HepG2 (cell line): ENCODE measurements at regions not wholly inside any gene's neighbourhood (a gene's known extent, or its start where the extent isn't known, plus 50 kb on each side); places are given as distances from the start of the nearest gene placed in this dataset.

Source experiments
- BORCS8-MEF2B ChIP-seq: sonication (generic); formaldehyde crosslinking; IDR thresholded peaks from 2 replicates; pipeline ENCODE4 v1.8.0; 2022; ENCODE audit warnings: mild to moderate bottlenecking, missing genetic modification reagents
- JARID2 ChIP-seq: sonication (generic); formaldehyde crosslinking; IDR thresholded peaks from 2 replicates; pipeline ENCODE4 v1.8.1; 2023; ENCODE audit warnings: missing genetic modification reagents, inconsistent platforms; ENCODE audit not compliant: insufficient replicate concordance
- PCBP2 ChIP-seq: fragments of 200-400 bp; formaldehyde crosslinking; optimal IDR thresholded peaks from 2 replicates; pipeline ENCODE3; 2018; ENCODE audit warnings: low read length, low read depth; ENCODE audit not compliant: poor library complexity, severe bottlenecking
- TF ChIP-seq, protein P1 (sequence below), 2 experiments: fragments of 450-650 bp in 1 of 2; sonication (generic) in 1 of 2; formaldehyde crosslinking in 1 of 2; IDR thresholded peaks; 2 replicates each; pipeline versions ENCODE4 v1.6.1 to v1.8.0; 2016 to 2022; ENCODE audit warnings: antibody characterized with exemption in 1 of 2, mild to moderate bottlenecking in 1 of 2, missing genetic modification reagents in 1 of 2
- TF ChIP-seq, protein P2 (sequence below): sonication (generic); formaldehyde crosslinking; IDR thresholded peaks from 2 replicates; pipeline ENCODE4 v1.4.0; 2020; ENCODE audit warnings: mild to moderate bottlenecking, missing genetic modification reagents, borderline replicate concordance
- TF ChIP-seq, protein P3 (sequence below): sonication (generic); formaldehyde crosslinking; conservative IDR thresholded peaks from 2 replicates; pipeline ENCODE4 v1.8.1; 2023; ENCODE audit warnings: missing genetic modification reagents

DNA sequence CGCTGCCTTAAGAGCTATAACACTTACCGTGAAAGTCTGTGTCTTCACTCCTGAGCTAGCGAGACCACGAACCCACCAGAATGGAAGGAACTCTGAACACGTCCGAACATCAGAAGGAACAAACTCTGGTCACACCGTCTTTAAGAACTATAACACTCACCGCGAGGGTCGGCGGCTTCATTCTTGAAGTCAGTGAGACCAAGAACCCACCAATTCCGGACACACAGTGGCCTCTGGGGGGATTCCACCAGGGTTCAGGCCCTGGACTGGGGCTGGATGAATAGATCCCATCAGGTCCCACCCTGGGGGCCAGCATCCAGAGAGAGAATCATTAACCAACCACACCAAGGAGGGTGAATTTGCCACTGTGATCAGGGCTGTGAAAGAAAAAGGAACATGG, 55.8 kb upstream of the ATP12A start (continued):
- TF ChIP-seq, protein P1, sequence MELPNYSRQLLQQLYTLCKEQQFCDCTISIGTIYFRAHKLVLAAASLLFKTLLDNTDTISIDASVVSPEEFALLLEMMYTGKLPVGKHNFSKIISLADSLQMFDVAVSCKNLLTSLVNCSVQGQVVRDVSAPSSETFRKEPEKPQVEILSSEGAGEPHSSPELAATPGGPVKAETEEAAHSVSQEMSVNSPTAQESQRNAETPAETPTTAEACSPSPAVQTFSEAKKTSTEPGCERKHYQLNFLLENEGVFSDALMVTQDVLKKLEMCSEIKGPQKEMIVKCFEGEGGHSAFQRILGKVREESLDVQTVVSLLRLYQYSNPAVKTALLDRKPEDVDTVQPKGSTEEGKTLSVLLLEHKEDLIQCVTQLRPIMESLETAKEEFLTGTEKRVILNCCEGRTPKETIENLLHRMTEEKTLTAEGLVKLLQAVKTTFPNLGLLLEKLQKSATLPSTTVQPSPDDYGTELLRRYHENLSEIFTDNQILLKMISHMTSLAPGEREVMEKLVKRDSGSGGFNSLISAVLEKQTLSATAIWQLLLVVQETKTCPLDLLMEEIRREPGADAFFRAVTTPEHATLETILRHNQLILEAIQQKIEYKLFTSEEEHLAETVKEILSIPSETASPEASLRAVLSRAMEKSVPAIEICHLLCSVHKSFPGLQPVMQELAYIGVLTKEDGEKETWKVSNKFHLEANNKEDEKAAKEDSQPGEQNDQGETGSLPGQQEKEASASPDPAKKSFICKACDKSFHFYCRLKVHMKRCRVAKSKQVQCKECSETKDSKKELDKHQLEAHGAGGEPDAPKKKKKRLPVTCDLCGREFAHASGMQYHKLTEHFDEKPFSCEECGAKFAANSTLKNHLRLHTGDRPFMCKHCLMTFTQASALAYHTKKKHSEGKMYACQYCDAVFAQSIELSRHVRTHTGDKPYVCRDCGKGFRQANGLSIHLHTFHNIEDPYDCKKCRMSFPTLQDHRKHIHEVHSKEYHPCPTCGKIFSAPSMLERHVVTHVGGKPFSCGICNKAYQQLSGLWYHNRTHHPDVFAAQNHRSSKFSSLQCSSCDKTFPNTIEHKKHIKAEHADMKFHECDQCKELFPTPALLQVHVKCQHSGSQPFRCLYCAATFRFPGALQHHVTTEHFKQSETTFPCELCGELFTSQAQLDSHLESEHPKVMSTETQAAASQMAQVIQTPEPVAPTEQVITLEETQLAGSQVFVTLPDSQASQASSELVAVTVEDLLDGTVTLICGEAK (IDR thresholded peaks at IDR 0.05), result no peak
- TF ChIP-seq, protein P1 (CRISPR knock-in tag; IDR thresholded peaks at IDR 0.05), result no peak
- TF ChIP-seq BORCS8-MEF2B, result no peak
- TF ChIP-seq, protein P2, sequence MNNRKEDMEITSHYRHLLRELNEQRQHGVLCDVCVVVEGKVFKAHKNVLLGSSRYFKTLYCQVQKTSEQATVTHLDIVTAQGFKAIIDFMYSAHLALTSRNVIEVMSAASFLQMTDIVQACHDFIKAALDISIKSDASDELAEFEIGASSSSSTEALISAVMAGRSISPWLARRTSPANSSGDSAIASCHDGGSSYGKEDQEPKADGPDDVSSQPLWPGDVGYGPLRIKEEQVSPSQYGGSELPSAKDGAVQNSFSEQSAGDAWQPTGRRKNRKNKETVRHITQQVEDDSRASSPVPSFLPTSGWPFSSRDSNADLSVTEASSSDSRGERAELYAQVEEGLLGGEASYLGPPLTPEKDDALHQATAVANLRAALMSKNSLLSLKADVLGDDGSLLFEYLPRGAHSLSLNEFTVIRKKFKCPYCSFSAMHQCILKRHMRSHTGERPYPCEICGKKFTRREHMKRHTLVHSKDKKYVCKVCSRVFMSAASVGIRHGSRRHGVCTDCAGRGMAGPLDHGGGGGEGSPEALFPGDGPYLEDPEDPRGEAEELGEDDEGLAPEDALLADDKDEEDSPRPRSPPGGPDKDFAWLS (CRISPR knock-in tag), result no peak
- TF ChIP-seq JARID2 (CRISPR knock-in tag), result no peak
- TF ChIP-seq PCBP2, result no peak
- TF ChIP-seq, protein P3, sequence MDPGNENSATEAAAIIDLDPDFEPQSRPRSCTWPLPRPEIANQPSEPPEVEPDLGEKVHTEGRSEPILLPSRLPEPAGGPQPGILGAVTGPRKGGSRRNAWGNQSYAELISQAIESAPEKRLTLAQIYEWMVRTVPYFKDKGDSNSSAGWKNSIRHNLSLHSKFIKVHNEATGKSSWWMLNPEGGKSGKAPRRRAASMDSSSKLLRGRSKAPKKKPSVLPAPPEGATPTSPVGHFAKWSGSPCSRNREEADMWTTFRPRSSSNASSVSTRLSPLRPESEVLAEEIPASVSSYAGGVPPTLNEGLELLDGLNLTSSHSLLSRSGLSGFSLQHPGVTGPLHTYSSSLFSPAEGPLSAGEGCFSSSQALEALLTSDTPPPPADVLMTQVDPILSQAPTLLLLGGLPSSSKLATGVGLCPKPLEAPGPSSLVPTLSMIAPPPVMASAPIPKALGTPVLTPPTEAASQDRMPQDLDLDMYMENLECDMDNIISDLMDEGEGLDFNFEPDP (CRISPR knock-in tag), result no peak
